Endodermal cell (in vitro differentiated cells): ENCODE measurements at regions not wholly inside any gene's neighbourhood (a gene's known extent, or its start where the extent isn't known, plus 50 kb on each side); places are given as distances from the start of the nearest gene placed in this dataset.

Experiments
- DNase-seq: peaks from one replicate; pipeline ENCODE4 v3.0.0-alpha.2; 2017
- H3K27ac ChIP-seq: 2 replicates; pipeline ENCODE4 v1.5.1; 2013; ENCODE audit warnings: mild to moderate bottlenecking, low read depth, low read length, moderate library complexity
- H3K27me3 ChIP-seq: 2 replicates; pipeline ENCODE4 v1.6.1; 2013; ENCODE audit warnings: mild to moderate bottlenecking, low read length, moderate library complexity; ENCODE audit not compliant: insufficient read depth, control insufficient read depth, poor library complexity, severe bottlenecking
- H3K36me3 ChIP-seq: 2 replicates; pipeline ENCODE4 v1.7.0; 2013; ENCODE audit warnings: mild to moderate bottlenecking, low read length, moderate library complexity; ENCODE audit not compliant: control insufficient read depth, insufficient read depth
- H3K4me1 ChIP-seq: one replicate; pipeline ENCODE4 v1.7.0; 2013; ENCODE audit warnings: low read length; ENCODE audit not compliant: control insufficient read depth, insufficient read depth
- H3K4me3 ChIP-seq: 2 replicates; pipeline ENCODE4 v1.5.1; 2013; ENCODE audit warnings: mild to moderate bottlenecking, low read length, moderate library complexity
- H3K9ac ChIP-seq: 2 replicates; pipeline ENCODE4 v1.6.1; 2013; ENCODE audit warnings: mild to moderate bottlenecking, low read length, moderate library complexity; ENCODE audit not compliant: poor library complexity, severe bottlenecking; ENCODE audit errors: extremely low read depth
- H3K9me3 ChIP-seq: 2 replicates; pipeline ENCODE4 v1.6.1; 2013; ENCODE audit warnings: mild to moderate bottlenecking, low read length, moderate library complexity; ENCODE audit not compliant: control insufficient read depth
- H3K27ac Mint-ChIP-seq: 2 replicates; pipeline ENCODE4 v1.8.0; 2020; ENCODE audit warnings: mixed read lengths
- H3K27me3 Mint-ChIP-seq: 2 replicates; pipeline ENCODE4 v1.8.0; 2021; ENCODE audit warnings: mild to moderate bottlenecking, mixed read lengths; ENCODE audit not compliant: insufficient read depth
- H3K36me3 Mint-ChIP-seq: 2 replicates; pipeline ENCODE4 v1.8.0; 2020; ENCODE audit warnings: low read depth, mixed read lengths
- H3K4me1 Mint-ChIP-seq: 2 replicates; pipeline ENCODE4 v1.8.0; 2020; ENCODE audit warnings: mixed read lengths
- H3K4me3 Mint-ChIP-seq: 2 replicates; pipeline ENCODE4 v1.8.0; 2020; ENCODE audit warnings: mild to moderate bottlenecking, moderate library complexity, mixed read lengths
- H3K9me3 Mint-ChIP-seq: 2 replicates; pipeline ENCODE4 v1.8.0; 2020; ENCODE audit warnings: mild to moderate bottlenecking, mixed read lengths
- CTCF ChIP-seq: fragments of 200-600 bp; sonication (generic); conservative IDR thresholded peaks from 2 replicates; pipeline ENCODE4 v1.5.0; 2021; ENCODE audit warnings: antibody characterized with exemption, mild to moderate bottlenecking
- WGBS, 2 experiments: methylation state at CpG; one replicate each; pipeline versions ENCODE4 v1.1.5 to v1.1.7; 2013; ENCODE audit warnings: missing lambda C conversion rate in 2 of 2, mixed read lengths in 1 of 2; ENCODE audit not compliant: insufficient coverage in 1 of 2, insufficient read length in 1 of 2; 5-methylcytosine and 5-hydroxymethylcytosine counted together

- no peaks in the 10 kb centered on the region for H3K27me3 ChIP-seq
- Mint-ChIP-seq H3K9me3 (no peaks in the 10 kb centered on the region), H3K27ac (no peak overlapping the region), H3K4me3 (no peak overlapping the region), H3K27me3 (no peaks in the 10 kb centered on the region), H3K4me1 (no peaks in the 10 kb centered on the region), H3K36me3 (no peaks in the 10 kb centered on the region)
- no peak for DNase-seq
- 87 to 92% methylated on average over 2 to 4 of the region's 4 CpGs for WGBS, 2 experiments
- H3K4me1 ChIP-seq = no peaks in the 10 kb centered on the region
- H3K4me3 ChIP-seq = no peak overlapping the region
- H3K9me3 ChIP-seq = no peaks in the 10 kb centered on the region
- no peak overlapping the region for H3K27ac ChIP-seq
- no peak overlapping the region for H3K9ac ChIP-seq
- H3K36me3 ChIP-seq = no peaks in the 10 kb centered on the region
- no peak for TF ChIP-seq CTCF
Measured at GRCh38 chr1:219753914-219754313, 141.0 kb upstream of the ZC3H11B start.

GRCh38 chr1:219752645-219753044 lies 139.7 kb upstream of the ZC3H11B start:
- 0% methylated on average over 1 of the region's 1 CpG; no CpG with 5 or more reads in 1 of the 2 experiments for WGBS, 2 experiments
- Histone ChIP-seq H3K4me3 (no peak overlapping the region), H3K4me1 (no peaks in the 10 kb centered on the region), H3K9ac (no peak overlapping the region), H3K27me3 (no peaks in the 10 kb centered on the region), H3K27ac (no peak overlapping the region), H3K36me3 (no peaks in the 10 kb centered on the region), H3K9me3 (no peaks in the 10 kb centered on the region)
- no peak for TF ChIP-seq CTCF
- no peak overlapping the region for H3K4me3 Mint-ChIP-seq
- no peaks in the 10 kb centered on the region for H3K36me3 Mint-ChIP-seq
- H3K27me3 Mint-ChIP-seq = no peaks in the 10 kb centered on the region
- peaks cover 3% of the 10 kb centered on the region for H3K4me1 Mint-ChIP-seq
- DNase-seq = no peak
- no peaks in the 10 kb centered on the region for H3K9me3 Mint-ChIP-seq
- H3K27ac Mint-ChIP-seq = no peak overlapping the region

- no peaks in the 10 kb centered on the region for H3K4me1 ChIP-seq
- H3K36me3 ChIP-seq = no peaks in the 10 kb centered on the region
- no peaks in the 10 kb centered on the region for H3K27me3 Mint-ChIP-seq
- no peak overlapping the region for H3K27ac Mint-ChIP-seq
- no peak overlapping the region for H3K9ac ChIP-seq
- H3K4me1 Mint-ChIP-seq = peaks cover 3% of the 10 kb centered on the region
- no peak overlapping the region for H3K4me3 Mint-ChIP-seq
- no peaks in the 10 kb centered on the region for H3K9me3 Mint-ChIP-seq
- no peak for TF ChIP-seq CTCF
- H3K27me3 ChIP-seq = no peaks in the 10 kb centered on the region
- H3K27ac ChIP-seq = no peak overlapping the region
- H3K4me3 ChIP-seq = no peak overlapping the region
- H3K36me3 Mint-ChIP-seq = no peaks in the 10 kb centered on the region
- no peak for DNase-seq
- no peaks in the 10 kb centered on the region for H3K9me3 ChIP-seq
Measured at GRCh38 chr1:219751870-219752507, 139.1 kb upstream of the ZC3H11B start.
